T follicular helper cell (primary cell): ENCODE measurements at regions not wholly inside any gene's neighbourhood (a gene's known extent, or its start where the extent isn't known, plus 50 kb on each side); places are given as distances from the start of the nearest gene placed in this dataset.
"Not testable (repeated sequence)": the region's sequence is repeated elsewhere in the genome, so short reads cannot be mapped to it uniquely, and the experiment has no call there.

ENCODE experiments used
- DNase-seq: peaks from one replicate; pipeline ENCODE4 v3.0.0-alpha.2; 2020; ENCODE audit warnings: low read depth

- DNase-seq, result no peak
Measured at GRCh38 chr6:90372450-90372849, 75.8 kb upstream of the BACH2 start.

- no peak for DNase-seq
Measured at GRCh38 chr6:90370493-90370959, 73.9 kb upstream of the BACH2 start.

- DNase-seq, result no peak
Measured at GRCh38 chr6:90369651-90370050, 73.0 kb upstream of the BACH2 start.

GRCh38 chr6:90369024-90369519 lies 72.4 kb upstream of the BACH2 start:
- no peak for DNase-seq

GRCh38 chr6:90368601-90369000 lies 72.0 kb upstream of the BACH2 start:
- no peak for DNase-seq

- DNase-seq, result no peak
Measured at GRCh38 chr6:90368001-90368400, 71.4 kb upstream of the BACH2 start.

GRCh38 chr6:90365565-90366219 lies 69.0 kb upstream of the BACH2 start:
- DNase-seq, result no peak

GRCh38 chr6:90365002-90365401 lies 68.4 kb upstream of the BACH2 start:
- no peak for DNase-seq

- DNase-seq, result no peak
Measured at GRCh38 chr6:90364286-90364685, 67.6 kb upstream of the BACH2 start.

- no peak for DNase-seq
Measured at GRCh38 chr6:90362318-90362717, 65.7 kb upstream of the BACH2 start.

GRCh38 chr6:90361174-90361573 lies 64.5 kb upstream of the BACH2 start:
- DNase-seq, result no peak

GRCh38 chr6:90358036-90358770 lies 61.6 kb upstream of the BACH2 start:
- not testable (repeated sequence) for DNase-seq

GRCh38 chr6:90356012-90356421 lies 59.4 kb upstream of the BACH2 start:
- no peak for DNase-seq

GRCh38 chr6:90354961-90355360 lies 58.3 kb upstream of the BACH2 start:
- DNase-seq, result no peak

GRCh38 chr6:90351696-90352095 lies 55.1 kb upstream of the BACH2 start:
- DNase-seq, result no peak

GRCh38 chr6:90350689-90351554 lies 54.3 kb upstream of the BACH2 start:
- DNase-seq, result peak; percentile 25

GRCh38 chr6:90347411-90347851 lies 50.8 kb upstream of the BACH2 start:
- DNase-seq, result no peak

GRCh38 chr6:90346729-90347128 lies 50.1 kb upstream of the BACH2 start:
- DNase-seq, result no peak
